Smooth muscle cell (in vitro differentiated cells): ENCODE measurements at regions not wholly inside any gene's neighbourhood (a gene's known extent, or its start where the extent isn't known, plus 50 kb on each side); places are given as distances from the start of the nearest gene placed in this dataset.

Experiments
- DNase-seq: peaks from one replicate; lab custom pipeline; 2025; ENCODE audit not compliant: unreplicated experiment; lab: John Stamatoyannopoulos, UW
- H2AFZ ChIP-seq: fragments of 200-600 bp; sonication (generic); 2 replicates; pipeline ENCODE4 v1.6.0; 2016; ENCODE audit warnings: antibody characterized with exemption, low read depth, mild to moderate bottlenecking
- H3F3A ChIP-seq: fragments of 200-600 bp; sonication (generic); 2 replicates; pipeline ENCODE4 v1.6.0; 2017; ENCODE audit warnings: antibody characterized with exemption, low read depth
- H3K27ac ChIP-seq: fragments of 200-600 bp; sonication (generic); 2 replicates; pipeline ENCODE4 v1.5.1; 2016; ENCODE audit warnings: low read depth, mild to moderate bottlenecking
- H3K27me3 ChIP-seq: fragments of 200-600 bp; sonication (generic); 2 replicates; pipeline ENCODE4 v1.6.1; 2016; ENCODE audit warnings: low read depth, mild to moderate bottlenecking
- H3K36me3 ChIP-seq: fragments of 200-600 bp; sonication (generic); 2 replicates; pipeline ENCODE4 v1.5.1; 2016; ENCODE audit warnings: low read depth
- H3K4me1 ChIP-seq: fragments of 200-600 bp; sonication (generic); 2 replicates; pipeline ENCODE4 v1.5.1; 2016; ENCODE audit warnings: low read depth
- H3K4me2 ChIP-seq: fragments of 200-600 bp; sonication (generic); 2 replicates; pipeline ENCODE4 v1.6.0; 2016; ENCODE audit warnings: mild to moderate bottlenecking
- H3K4me3 ChIP-seq: fragments of 200-600 bp; sonication (generic); 2 replicates; pipeline ENCODE4 v1.5.1; 2016; ENCODE audit warnings: mild to moderate bottlenecking
- H3K79me2 ChIP-seq: fragments of 200-600 bp; sonication (generic); 2 replicates; pipeline ENCODE4 v1.6.0; 2016; ENCODE audit warnings: low read depth, mild to moderate bottlenecking
- H3K9ac ChIP-seq: fragments of 200-600 bp; sonication (generic); 2 replicates; pipeline ENCODE4 v1.6.0; 2016; ENCODE audit warnings: low read depth
- H3K9me3 ChIP-seq: fragments of 200-600 bp; sonication (generic); replicated peaks from 2 replicates; pipeline ENCODE4 v1.5.1; 2016; ENCODE audit warnings: low read depth
- H4K20me1 ChIP-seq: fragments of 200-600 bp; sonication (generic); 2 replicates; pipeline ENCODE4 v1.6.0; 2016; ENCODE audit warnings: low read depth
- WGBS: methylation state at CpG from one replicate; pipeline ENCODE4 v1.1.7; 2016; ENCODE audit warnings: low lambda C conversion rate; 5-methylcytosine and 5-hydroxymethylcytosine counted together
- TF ChIP-seq, protein P1 (sequence below): fragments of 200-600 bp; sonication (generic); IDR thresholded peaks from 2 replicates; pipeline ENCODE4 v1.5.1; 2017; ENCODE audit warnings: borderline replicate concordance, mild to moderate bottlenecking, antibody characterized with exemption; ENCODE audit not compliant: insufficient read depth, poor library complexity, severe bottlenecking

- no peaks in the 10 kb centered on the region for H4K20me1 ChIP-seq
- H3K79me2 ChIP-seq: no peaks in the 10 kb centered on the region
- TF ChIP-seq, protein P1, sequence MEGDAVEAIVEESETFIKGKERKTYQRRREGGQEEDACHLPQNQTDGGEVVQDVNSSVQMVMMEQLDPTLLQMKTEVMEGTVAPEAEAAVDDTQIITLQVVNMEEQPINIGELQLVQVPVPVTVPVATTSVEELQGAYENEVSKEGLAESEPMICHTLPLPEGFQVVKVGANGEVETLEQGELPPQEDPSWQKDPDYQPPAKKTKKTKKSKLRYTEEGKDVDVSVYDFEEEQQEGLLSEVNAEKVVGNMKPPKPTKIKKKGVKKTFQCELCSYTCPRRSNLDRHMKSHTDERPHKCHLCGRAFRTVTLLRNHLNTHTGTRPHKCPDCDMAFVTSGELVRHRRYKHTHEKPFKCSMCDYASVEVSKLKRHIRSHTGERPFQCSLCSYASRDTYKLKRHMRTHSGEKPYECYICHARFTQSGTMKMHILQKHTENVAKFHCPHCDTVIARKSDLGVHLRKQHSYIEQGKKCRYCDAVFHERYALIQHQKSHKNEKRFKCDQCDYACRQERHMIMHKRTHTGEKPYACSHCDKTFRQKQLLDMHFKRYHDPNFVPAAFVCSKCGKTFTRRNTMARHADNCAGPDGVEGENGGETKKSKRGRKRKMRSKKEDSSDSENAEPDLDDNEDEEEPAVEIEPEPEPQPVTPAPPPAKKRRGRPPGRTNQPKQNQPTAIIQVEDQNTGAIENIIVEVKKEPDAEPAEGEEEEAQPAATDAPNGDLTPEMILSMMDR: no peak
- H3K27me3 ChIP-seq: no peaks in the 10 kb centered on the region
- no peaks in the 10 kb centered on the region for H3K4me1 ChIP-seq
- H3K27ac ChIP-seq: no peak overlapping the region
- no peak overlapping the region for H2AFZ ChIP-seq
- no peaks in the 10 kb centered on the region for H3K9me3 ChIP-seq
- no peaks in the 10 kb centered on the region for H3F3A ChIP-seq
- H3K4me3 ChIP-seq: no peak overlapping the region
- no peak overlapping the region for H3K9ac ChIP-seq
- 86% methylated on average over 2 of the region's 2 CpGs for WGBS
- no peak overlapping the region for H3K4me2 ChIP-seq
- H3K36me3 ChIP-seq: no peaks in the 10 kb centered on the region
- DNase-seq: no peak
These were observed 292.4 kb upstream of the SP4 start for GRCh38 chr7:21135437-21135836.

DNA sequence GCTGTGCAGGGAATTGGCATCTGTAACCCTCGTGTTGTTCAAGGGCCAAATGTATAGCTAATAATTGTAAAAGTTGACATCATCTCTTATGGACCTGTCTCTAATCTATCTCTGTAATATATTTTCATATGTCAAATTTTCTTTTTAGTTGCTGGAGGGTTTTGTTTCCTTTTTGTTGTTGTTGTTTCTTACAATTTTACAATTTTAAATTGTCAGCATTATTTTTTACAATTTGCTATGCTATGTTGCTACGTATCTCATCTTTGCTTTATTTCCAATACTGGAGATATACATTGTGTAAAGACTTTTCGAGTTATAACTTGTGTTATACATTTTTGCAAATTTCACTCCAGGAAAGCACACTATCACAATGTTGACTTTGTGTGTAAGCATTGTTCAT is 290.2 kb upstream of the SP4 start:
- Histone ChIP-seq H3F3A (no peaks in the 10 kb centered on the region), H3K9me3 (no peaks in the 10 kb centered on the region), H2AFZ (no peak overlapping the region), H3K9ac (no peak overlapping the region), H3K79me2 (no peaks in the 10 kb centered on the region), H3K36me3 (no peaks in the 10 kb centered on the region), H3K27ac (no peak overlapping the region), H3K27me3 (no peaks in the 10 kb centered on the region), H3K4me1 (no peaks in the 10 kb centered on the region), H4K20me1 (no peaks in the 10 kb centered on the region), H3K4me3 (no peak overlapping the region), H3K4me2 (no peak overlapping the region)
- 81% methylated on average over 3 of the region's 3 CpGs for WGBS
- TF ChIP-seq, protein P1: no peak
- DNase-seq: no peak

DNA sequence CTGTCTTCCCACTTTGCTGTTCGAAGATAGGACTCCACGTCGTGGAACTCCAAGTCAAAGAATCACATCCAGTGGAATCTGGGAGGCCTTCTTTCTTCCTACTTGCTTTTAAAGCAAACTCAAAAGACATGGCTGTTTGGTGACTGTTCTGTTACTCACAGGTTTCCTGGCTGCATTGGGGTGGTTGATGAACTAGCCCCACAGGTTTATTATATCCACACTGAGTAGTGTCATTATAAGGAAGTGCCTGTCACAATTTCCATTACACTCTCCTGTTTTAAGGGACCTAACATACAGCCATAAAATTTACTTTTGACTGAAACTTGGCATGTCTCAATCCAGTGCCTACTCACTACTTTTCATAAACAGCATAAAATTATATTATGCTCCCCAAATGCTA is 287.3 kb upstream of the SP4 start:
- TF ChIP-seq, protein P1: no peak
- no peaks in the 10 kb centered on the region for H3K79me2 ChIP-seq
- no peak overlapping the region for H2AFZ ChIP-seq
- DNase-seq: no peak
- H3F3A ChIP-seq: no peaks in the 10 kb centered on the region
- 79% methylated on average over 3 of the region's 3 CpGs for WGBS
- H3K9me3 ChIP-seq: no peaks in the 10 kb centered on the region
- peak overlapping the region; percentile 52 for H3K27ac ChIP-seq
- H3K9ac ChIP-seq: no peak overlapping the region
- H3K4me2 ChIP-seq: no peak overlapping the region
- no peaks in the 10 kb centered on the region for H3K36me3 ChIP-seq
- H3K4me1 ChIP-seq: no peaks in the 10 kb centered on the region
- H3K4me3 ChIP-seq: no peak overlapping the region
- peaks cover 6% of the 10 kb centered on the region for H3K27me3 ChIP-seq
- H4K20me1 ChIP-seq: no peaks in the 10 kb centered on the region

- Histone ChIP-seq H3K36me3 (no peaks in the 10 kb centered on the region), H4K20me1 (no peaks in the 10 kb centered on the region), H3K4me1 (no peaks in the 10 kb centered on the region), H3K79me2 (no peaks in the 10 kb centered on the region), H3K4me2 (no peak overlapping the region), H3F3A (no peaks in the 10 kb centered on the region), H3K27ac (no peak overlapping the region), H3K9ac (no peak overlapping the region), H2AFZ (no peak overlapping the region), H3K4me3 (no peak overlapping the region), H3K27me3 (peaks cover 6% of the 10 kb centered on the region), H3K9me3 (no peaks in the 10 kb centered on the region)
- 88% methylated on average over 3 of the region's 3 CpGs for WGBS
- no peak for DNase-seq
- TF ChIP-seq, protein P1: no peak
These were observed 286.4 kb upstream of the SP4 start for GRCh38 chr7:21141476-21141875.
